Right kidney (tissue), 1 donor: ENCODE measurements at regions not wholly inside any gene's neighbourhood (a gene's known extent, or its start where the extent isn't known, plus 50 kb on each side); places are given as distances from the start of the nearest gene placed in this dataset.

Experiments used
- DNase-seq: peaks from one replicate; pipeline ENCODE4 v3.0.0-alpha.2; 2016

DNA sequence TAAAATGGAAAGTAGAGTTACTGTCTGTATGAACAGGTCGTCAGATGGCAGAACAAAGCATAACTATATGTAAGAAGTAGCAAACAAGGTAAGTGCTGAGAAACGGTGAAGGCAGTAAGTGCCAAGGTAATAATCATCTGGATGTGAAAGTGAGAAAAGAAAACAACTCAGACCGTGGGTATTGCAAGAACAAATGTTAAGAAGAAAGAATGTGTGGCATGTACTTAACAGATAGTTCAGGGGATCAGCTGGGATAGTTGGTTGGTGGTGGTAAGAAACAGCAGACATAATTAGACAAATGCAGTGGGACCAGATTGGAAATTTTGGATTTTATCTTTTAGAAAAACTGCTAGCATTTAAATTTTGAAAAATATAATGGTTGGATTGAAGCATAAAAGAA is 375.8 kb upstream of the NXPH2 start:
- DNase-seq: no peak

DNA sequence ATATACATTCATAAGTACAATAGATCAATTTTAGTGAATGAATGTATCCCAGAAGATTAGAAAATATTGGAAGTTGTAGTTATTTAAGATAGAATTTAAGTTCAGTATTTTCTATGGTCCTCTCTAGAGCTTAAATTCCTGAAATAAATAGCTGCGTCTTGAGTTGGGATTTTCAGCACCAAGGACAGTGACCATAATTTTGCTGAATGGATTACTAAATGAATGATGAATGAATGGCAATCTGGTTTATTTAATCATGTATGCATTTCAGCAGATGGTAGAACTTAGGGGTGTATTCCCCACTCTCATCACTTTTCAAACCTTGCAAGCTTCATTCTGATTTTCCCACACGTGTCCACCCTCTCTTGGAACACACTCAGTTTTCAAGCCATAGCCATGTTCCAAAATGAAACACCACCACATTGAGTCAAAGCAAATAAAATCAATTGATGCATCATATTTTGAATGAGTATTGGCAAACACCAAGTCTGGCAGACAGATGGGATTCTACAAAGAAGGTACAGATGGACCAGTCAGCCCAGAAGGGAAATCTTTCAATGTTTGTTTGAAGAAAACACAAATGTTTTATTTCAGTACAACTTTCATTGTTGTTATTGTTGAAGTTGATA is 362.2 kb upstream of the NXPH2 start:
- DNase-seq: no peak

DNA sequence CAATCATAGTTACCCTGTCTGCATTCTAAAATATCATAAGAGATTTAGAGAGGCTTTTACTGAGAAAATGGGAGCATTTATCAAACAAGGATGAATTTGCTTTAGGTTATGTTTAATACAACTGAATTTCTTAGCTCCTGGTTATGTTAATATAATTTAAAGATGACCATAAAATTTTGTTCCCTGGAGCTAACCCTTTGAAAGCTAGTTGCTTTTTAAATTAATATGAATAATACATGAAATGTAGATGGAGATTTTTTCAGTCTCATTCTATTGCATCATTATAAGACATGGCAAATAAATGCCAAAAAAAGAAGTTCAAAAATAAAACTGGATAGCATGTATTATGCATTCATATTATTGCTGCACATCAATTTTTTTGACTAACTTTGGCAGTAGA is 344.1 kb upstream of the NXPH2 start:
- no peak for DNase-seq

DNA sequence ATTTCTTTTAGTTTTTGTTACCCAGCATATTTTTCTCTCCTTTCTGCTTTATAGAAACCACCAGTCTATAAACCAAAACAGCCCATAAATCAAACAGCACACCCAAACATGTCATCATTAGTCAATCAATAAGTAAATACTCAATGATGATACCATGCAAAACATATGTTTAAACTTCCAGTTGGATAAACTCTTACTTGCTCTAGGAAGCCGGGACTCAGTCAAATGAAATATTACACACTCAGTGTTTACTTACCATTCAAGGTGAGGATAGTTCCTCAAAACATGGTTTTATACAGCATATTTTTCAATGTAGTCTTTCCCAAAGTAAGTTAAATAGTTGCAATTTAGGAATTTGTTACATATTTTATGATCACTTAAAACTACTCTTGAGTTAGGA is 343.6 kb upstream of the NXPH2 start:
- DNase-seq: no peak

DNA sequence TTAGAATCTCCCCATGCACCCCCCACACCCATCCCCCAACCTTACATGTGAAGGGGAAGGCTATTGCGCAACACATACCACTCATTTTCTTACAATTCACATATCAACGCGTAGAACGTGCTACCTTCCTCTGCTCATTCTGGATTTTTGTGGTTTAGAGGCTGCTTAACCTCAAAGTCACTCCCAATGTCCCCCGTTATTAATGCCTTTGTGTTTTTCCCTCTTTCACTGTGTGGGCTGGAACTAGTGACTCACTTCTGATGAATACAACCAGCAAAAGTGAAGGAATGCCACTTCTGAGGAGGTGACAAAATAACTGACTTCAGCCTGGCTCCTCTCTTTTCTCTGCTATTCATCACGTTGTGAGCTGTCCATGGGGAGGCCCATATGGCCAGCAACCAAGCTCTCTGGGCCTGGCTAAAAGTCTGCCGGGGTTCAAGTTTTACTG is 342.5 kb upstream of the NXPH2 start:
- DNase-seq: no peak

DNA sequence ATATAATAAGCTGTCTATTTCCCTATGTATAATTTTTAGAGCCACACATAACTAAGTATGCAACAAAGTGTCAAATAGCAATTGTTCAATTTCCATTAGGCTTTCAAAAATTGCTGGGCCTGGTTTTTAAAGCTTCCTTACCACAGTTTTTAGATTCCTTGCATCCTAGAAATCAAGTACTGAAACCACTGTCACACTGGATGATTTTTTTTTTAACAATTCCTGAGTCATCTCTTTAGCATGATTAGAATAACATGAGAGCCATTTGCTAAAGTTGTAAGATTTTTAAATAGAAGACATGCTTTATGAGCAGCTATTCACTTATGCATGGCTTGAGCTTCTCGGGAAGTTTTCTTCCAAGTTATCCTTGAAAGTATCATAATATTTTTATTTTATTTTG is 319.5 kb upstream of the NXPH2 start:
- no peak for DNase-seq

DNA sequence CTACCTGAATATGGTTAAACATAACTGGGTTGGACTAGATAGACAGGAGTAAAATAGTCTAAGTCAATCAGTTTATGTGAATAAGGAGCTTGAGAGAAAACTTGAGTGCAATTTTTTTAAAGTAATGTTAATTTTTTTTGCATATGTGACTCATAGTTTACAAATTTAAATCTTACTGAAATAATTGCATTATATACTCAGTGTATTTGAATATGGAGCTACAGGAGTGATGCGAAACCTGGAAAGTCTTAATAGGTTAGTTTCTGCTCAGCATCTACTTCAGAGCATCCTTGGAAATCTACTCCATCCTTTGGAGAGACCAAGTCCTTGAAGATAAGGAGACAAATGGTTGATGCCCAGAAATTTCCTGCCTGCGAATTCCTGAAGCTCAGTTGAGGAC is 318.8 kb upstream of the NXPH2 start:
- DNase-seq: no peak

DNA sequence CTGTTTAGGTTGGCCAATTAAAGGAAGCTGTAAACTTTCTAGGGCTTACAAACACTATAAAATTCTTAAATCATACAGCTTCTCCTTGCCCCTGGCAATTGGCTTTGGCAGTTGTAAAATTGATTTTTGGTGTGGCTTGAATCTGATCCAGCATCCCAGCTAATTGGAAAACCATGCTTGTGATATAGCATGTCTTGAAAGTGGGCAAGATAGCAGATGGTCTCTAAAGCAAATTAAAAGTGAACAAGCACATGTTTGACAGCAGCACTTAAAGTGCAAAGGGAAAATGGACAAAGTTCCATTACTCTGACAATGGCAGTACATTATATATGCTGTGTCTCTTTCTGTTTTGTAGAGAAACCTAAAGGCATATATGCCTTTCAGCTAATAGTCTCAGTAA is 302.9 kb upstream of the NXPH2 start:
- no peak for DNase-seq

DNA sequence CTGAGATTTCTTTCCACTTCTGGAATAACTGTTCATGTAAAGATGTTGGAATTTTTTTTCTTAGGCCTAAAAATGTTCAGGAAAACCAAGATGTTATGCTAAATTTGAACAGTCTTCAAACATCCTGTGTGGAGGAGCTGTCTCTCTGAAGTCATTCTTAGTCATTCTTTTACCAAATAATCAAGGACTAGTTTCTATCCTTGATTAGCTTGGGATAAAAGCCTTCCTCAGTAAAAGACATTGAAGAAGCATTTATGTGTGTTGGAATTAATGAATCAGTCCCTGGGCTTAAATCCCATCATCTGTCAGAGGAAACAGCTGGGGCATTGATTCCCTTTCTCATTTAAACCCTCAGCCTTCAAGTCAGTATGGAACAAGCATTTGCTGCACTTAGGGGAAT is 300.1 kb upstream of the NXPH2 start:
- DNase-seq: no peak

DNA sequence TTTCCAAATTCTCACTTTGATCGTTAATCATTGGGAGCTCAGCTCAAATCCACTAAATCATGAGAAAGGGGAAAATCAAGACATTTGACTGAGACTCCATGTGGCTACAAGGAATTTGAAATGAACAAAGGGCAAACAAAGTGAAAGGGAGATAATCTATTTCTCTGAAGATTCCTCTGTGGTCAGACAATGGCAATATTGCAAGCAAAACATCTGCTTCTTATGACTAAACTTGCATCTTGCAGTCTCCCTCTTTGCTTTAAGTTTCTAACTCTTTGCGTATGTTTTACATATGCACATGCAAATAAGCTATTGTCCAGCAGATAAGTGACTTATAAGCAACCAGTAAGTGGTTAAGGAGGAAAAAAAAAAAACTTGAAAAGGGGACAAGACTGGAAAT is 299.1 kb upstream of the NXPH2 start:
- DNase-seq: no peak

DNA sequence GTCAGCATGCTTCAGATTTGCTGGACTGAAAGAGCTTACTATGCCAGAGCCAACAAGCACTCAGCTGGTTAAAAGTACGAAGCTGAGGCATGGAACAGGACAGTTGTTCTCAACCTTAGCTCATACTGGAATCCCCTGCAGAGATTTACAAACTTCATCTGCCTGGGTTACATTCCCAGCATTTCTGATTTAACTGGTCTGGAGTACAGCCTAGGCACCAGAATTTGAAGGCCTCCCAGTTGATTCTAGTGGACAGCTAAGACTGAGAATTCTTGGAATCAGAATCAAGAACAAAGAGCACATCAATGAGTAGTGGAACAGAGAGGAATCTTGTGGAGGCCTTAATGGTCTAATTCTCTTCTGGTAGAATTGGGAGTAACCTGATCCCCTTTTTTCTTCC is 298.2 kb upstream of the NXPH2 start:
- no peak for DNase-seq

DNA sequence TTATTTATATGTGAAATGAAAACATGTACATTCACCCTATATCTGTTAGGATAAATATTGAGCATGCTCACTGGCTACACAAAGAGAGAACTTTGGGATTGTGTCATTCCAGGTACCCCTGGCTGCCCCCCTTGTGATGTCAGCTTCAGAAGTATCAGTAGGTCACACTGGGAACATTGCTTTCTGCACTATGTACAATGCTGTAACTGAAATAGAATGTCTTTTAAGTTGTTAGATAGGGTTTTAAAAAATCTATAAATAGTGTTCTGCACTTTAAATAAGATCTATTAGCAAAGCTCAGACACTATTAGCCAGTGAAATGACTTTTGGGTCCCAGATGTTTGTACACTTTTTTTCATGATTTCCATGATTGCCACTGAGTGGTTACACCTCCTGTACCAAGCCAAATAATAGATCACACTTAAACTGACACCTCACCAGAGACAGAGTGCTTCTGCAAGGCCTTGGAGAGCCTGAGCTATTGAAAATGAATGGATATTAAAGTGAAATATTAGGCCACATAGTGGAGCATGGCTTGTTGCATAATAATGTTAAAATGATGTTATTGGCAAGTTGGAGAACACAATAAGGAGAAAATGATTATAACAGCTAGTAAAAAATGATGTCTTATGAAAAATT is 297.0 kb upstream of the NXPH2 start:
- no peak for DNase-seq

DNA sequence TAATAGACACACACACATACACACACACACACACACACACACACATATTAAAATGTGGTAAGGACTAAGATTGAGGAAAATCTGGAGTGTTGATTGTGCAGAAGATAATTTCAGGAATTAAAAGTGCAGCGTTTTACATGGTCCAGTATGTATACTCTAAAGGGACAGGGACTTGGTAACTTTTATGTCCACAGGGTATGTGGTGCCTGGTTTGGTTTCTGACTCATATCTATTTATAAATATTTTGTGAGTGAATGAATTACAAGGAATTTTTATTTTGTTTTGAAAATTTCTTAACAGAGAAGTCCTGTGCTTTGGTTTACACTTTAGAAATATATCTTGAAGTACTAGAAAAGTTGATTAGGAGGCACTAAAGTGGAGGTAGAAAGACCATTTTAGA is 287.7 kb upstream of the NXPH2 start:
- no peak for DNase-seq

DNA sequence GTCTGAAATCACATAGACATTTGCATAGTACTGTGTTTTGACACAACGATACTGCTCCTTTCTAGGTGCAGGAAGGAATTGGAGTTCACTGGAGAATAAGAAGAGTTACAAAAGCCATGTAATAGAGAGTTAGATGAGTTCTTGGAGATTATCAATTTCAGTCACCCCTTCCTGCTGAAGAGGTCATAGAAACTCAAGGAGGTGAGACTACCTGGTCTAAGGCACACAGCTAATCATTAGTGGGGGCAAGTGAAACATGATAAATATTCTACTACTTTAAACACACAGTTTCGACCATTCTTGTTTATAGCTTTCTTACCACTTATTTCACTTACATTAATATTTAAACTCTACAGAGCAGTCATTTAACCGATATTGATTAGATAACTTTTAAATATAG is 286.9 kb upstream of the NXPH2 start:
- DNase-seq: no peak

DNA sequence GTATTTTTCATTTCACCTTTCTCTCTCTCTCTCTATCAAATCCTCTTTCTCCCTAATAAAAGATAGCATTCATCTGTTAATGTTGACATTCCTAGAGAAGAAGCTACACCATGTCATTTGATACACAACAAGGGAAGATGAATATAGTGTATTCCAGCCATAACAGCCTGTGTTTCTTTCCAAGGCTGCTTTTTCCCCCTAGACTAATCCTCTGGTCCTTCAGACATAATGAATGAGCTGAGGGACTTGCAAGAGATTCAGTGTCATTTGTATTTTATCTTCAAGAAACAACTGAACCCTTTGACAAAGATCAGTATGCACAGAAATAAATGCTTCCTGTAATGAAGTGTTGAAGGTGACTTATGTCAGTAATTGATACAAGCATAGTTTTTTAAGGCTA is 284.0 kb upstream of the NXPH2 start:
- no peak for DNase-seq

DNA sequence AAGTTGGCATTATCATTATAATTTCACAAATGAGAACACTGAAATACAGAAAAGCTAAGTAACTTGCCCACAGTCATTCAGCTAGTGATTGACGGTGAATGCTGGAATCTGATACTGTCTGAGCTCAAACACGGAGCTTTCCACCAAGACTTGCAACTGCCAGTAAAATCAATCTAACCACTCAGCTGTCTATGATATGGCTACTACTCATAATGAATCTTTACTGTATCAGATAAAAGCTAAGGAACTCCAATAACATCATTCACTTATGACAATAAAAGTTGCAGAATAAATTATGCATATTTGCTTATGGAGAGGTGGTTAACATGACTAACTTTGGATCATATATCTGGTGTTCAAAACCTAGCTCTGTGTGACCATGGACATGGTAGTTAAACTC is 279.4 kb upstream of the NXPH2 start:
- no peak for DNase-seq

DNA sequence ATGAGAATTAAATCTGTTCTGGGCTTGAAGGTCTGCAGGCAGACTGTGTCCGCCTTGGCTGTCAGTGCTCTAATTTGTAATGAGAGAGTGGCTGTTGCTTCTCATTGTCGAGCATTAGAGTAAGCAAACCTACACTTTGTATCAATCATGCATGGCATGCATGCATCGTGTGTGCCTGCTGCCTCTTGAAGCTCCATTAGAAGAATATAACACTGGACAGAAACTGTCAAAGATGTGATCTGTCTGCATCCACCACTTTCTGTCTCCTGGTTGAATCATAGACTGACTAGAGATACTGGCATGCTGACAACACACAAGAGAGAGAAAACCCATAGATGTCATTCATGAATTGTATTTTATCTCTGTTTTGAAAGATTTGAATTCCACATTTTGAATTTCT is 275.0 kb upstream of the NXPH2 start:
- DNase-seq: no peak

DNA sequence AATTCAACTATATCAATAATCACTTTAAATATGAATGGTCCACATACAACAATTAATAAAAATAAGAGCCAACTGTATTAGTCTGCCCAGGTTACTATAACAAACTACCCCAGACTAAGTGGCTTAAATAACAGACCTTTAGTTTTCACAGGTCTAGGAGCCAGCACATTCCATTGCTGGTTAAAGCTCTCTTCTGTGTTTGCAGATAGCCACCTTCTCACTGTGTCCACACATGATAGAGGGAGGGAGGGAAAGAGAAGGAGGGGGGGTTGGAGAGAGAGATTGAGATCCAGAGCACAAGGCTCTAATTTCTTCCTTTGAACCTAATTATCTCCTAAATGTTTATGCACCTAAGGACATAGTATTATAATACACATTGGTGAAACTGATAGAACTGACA is 267.8 kb upstream of the NXPH2 start:
- DNase-seq: no peak

DNA sequence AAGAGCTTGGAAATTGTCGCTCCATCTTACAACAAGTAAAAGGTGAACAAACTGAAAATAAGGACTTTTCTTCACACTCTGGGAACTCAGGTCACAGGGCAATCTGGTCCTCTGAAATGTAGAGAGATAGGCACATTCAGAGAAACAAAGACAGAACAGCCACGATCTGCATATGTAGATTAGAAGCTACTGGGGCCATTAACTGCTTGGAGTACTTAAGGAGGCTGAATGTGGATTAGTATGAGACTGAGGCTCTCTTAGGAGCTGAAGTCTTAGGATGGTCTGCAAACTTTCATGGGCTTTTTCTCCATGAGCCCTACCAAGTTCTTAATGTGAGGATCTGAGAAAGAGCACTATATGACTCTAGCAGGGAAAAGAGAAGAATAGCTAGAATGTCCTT is 265.3 kb upstream of the NXPH2 start:
- DNase-seq: no peak

DNA sequence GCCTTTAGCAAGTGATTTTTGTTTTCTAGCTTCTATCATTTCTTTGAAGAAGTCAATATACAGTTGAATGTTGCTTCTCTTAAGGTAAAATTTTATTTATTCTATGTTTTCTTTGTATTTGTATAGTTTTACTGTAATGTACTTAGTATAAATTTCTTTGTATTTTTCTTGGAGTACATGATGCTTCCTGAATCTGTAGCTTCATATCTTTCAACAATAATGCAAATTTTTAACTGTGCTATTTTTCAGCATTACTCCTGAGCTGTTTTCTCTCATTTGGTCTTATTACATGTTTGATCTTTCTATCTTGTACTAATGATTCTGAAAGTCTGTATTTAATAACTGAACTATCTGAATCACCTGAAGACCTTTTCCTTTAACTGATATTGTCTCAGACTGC is 253.9 kb upstream of the NXPH2 start:
- no peak for DNase-seq

DNA sequence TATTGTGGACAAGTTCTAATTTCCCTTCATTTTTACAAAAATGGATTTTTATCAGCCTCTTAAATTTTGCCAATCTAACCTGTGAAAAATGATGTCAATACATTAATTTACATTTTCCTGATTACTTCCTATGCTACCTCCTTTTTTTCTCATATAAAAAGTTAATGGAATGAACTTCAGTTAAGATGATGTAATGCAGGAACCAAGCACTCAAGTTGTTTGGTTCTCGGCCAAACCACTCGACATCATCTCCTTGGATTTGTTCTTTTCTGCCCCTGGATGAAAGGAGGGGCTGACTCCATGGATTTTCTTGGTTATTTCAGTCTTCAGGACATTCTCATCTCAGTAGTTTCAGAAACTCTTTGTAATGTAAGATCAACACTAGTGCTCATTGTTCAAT is 253.1 kb upstream of the NXPH2 start:
- DNase-seq: no peak

DNA sequence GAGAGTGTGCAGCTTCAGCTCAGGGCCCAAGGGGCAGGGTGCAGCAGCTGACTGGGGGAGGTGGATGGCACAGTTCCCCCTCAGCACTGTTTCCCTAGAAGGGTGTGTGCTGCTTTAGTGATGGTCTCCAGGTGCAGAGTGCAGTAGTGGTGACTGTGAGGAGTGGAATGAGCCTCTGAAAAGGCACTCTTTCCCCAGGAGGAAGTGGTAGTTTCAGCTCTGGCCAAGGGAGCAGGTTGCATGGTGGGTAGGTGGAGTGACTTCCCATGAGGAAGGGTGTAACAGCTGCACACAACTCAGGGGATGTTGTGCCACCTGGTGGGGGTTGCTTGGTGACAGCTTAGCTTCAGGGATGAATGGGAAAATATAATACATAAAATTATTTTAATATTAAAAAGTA is 251.5 kb upstream of the NXPH2 start:
- DNase-seq: no peak

DNA sequence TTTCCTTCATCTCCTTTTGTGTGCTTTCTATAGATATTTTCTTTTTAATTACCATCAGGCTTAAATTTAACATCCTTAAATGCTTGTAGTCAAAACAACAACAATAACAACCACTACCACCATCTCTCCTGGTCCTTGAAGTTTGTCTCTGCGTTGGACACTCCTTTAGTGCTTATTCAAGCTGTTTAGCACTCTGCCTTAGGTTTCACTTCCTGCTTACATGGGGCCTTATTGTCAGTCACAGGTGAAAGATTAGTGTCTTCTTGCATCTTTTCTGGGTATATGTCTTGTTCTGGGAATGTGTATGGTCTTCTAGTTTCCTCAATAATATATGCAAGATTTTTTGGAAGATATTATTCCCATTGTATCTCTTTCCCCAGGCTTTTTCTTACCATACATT is 240.1 kb upstream of the NXPH2 start:
- no peak for DNase-seq

DNA sequence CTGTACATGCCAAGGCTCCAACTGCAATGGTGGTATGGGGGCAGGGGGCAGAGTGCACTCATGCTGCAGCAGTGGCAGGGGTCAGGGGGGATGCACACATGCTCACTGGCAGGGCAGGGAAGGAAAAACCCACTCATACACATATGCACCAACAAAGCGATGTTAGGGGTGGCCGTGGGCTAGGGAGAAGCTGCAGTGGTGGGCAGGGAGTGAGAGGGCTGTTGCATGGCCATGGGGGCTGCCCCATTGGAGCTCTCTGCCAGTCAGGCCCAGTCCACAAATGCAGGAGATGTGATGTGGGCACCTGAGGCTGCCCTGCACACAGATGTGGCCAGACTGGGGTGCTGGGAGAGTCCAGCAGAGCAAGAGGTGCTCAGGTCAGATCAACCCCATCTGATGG is 238.1 kb upstream of the NXPH2 start:
- no peak for DNase-seq

DNA sequence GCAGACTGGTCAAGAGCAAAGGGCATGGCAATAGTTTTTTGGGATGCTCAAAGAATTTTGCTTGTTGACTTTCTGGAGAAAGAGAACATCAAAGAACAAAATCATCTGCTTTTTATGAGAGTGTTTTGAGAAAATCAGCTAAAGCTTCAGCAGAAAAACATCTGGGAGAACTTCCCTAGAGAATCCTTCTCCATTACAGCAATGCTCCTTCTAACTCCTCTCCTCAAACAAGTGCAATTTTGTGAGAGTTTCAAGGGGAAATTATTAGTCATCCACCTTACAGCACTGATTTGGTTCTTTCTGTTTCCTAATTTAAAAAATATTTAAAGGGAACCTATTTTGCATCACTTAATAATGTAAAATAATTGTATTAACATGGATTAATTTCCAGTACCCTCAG is 226.9 kb upstream of the NXPH2 start:
- no peak for DNase-seq
